DMS114 treated with DMSO at 0.1 percent for 48 hours (cell line): ENCODE measurements at regions not wholly inside any gene's neighbourhood (a gene's known extent, or its start where the extent isn't known, plus 50 kb on each side); places are given as distances from the start of the nearest gene placed in this dataset.
"Not testable (repeated sequence)": the region's sequence is repeated elsewhere in the genome, so short reads cannot be mapped to it uniquely, and the experiment has no call there.

Source experiments
- DNase-seq: peaks from one replicate; lab custom pipeline; 2025; ENCODE audit not compliant: unreplicated experiment; lab: John Stamatoyannopoulos, UW

GRCh38 chr1:219732814-219733491 is 120.0 kb upstream of the ZC3H11B start:
- no peak for DNase-seq

- no peak for DNase-seq
These were observed 118.9 kb upstream of the ZC3H11B start for GRCh38 chr1:219731771-219732170.

- DNase-seq = no peak
These were observed 113.8 kb upstream of the ZC3H11B start for GRCh38 chr1:219726480-219727272.

- DNase-seq = no peak
These were observed 111.5 kb upstream of the ZC3H11B start for GRCh38 chr1:219724440-219724839.

- no peak for DNase-seq
These were observed 104.6 kb upstream of the ZC3H11B start for GRCh38 chr1:219717536-219717935.

GRCh38 chr1:219716611-219717114 is 103.8 kb upstream of the ZC3H11B start:
- no peak for DNase-seq

- no peak for DNase-seq
These were observed 101.1 kb upstream of the ZC3H11B start for GRCh38 chr1:219713981-219714381.

- DNase-seq = no peak
These were observed 99.6 kb upstream of the ZC3H11B start for GRCh38 chr1:219712506-219712905.

GRCh38 chr1:219710529-219711194 is 97.8 kb upstream of the ZC3H11B start:
- DNase-seq = no peak

GRCh38 chr1:219708919-219709543 is 96.1 kb upstream of the ZC3H11B start:
- no peak for DNase-seq

- DNase-seq = not testable (repeated sequence)
These were observed 95.0 kb upstream of the ZC3H11B start for GRCh38 chr1:219707885-219708284.

- DNase-seq = not testable (repeated sequence)
These were observed 91.4 kb upstream of the ZC3H11B start for GRCh38 chr1:219704331-219704730.

- no peak for DNase-seq
These were observed 90.4 kb upstream of the ZC3H11B start for GRCh38 chr1:219703368-219703639.

GRCh38 chr1:219701476-219701875 is 88.6 kb upstream of the ZC3H11B start:
- DNase-seq = no peak

- no peak for DNase-seq
These were observed 87.0 kb upstream of the ZC3H11B start for GRCh38 chr1:219699870-219700269.

- DNase-seq = no peak
These were observed 84.8 kb upstream of the ZC3H11B start for GRCh38 chr1:219697682-219698081.

GRCh38 chr1:219692981-219693380 is 80.1 kb upstream of the ZC3H11B start:
- DNase-seq = no peak

GRCh38 chr1:219689774-219690173 is 76.9 kb upstream of the ZC3H11B start:
- no peak for DNase-seq

GRCh38 chr1:219687779-219688178 is 74.9 kb upstream of the ZC3H11B start:
- no peak for DNase-seq

- DNase-seq = no peak
These were observed 73.3 kb upstream of the ZC3H11B start for GRCh38 chr1:219686171-219686570.

- DNase-seq = no peak
These were observed 69.9 kb upstream of the ZC3H11B start for GRCh38 chr1:219682788-219683187.

- no peak for DNase-seq
These were observed 69.0 kb upstream of the ZC3H11B start for GRCh38 chr1:219681876-219682275.
